ENCODE measurements at regions not wholly inside any gene's neighbourhood (a gene's known extent, or its start where the extent isn't known, plus 50 kb on each side); places are given as distances from the start of the nearest gene placed in this dataset.

DNA sequence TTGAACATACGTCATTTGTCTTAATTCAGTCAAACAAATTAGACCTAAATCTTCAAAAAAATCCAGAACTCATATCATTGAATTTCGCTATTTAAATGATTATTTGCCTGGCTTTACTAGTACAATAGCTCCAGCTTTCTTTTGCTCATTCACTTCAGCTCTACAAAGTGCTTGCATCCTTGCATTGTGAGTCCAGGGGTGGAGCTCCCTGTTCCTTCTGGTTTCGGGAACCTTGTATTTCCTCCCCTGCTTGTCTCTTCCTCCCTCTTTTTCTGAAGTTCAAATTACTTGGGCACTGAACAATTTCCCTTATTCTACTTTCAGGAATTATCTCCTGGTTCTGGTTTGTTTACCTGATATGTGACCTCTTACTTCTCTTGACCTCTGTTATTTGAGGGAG is 58.1 kb upstream of the KITLG start:
- no peaks in the 10 kb centered on the region for H3K9me3 ChIP-seq (ENCODE audit: control insufficient read depth, low read depth, low read length)
- no peak overlapping the region for H3K4me2 ChIP-seq (ENCODE audit: control insufficient read depth, extremely low read depth, insufficient read depth, low read depth, low read length)
- H3K9ac ChIP-seq (ENCODE audit: control insufficient read depth, extremely low read depth, insufficient read depth, low read length) = no peak overlapping the region
- H3K27me3 ChIP-seq (ENCODE audit: control insufficient read depth, extremely low read depth, insufficient read depth, low read length) = no peaks in the 10 kb centered on the region
- no peaks in the 10 kb centered on the region for H4K20me1 ChIP-seq (ENCODE audit: control insufficient read depth, extremely low read depth, insufficient read depth, low read length)
- FAIRE-seq = no peak
- no peak overlapping the region for H3K27ac ChIP-seq (ENCODE audit: control insufficient read depth, insufficient read depth, low read length)
- H2AFZ ChIP-seq (ENCODE audit: control insufficient read depth, low read length) = no peak overlapping the region
- no peak overlapping the region for H3K4me3 ChIP-seq (ENCODE audit: control insufficient read depth in 2 of 3, extremely low read depth in 1 of 3, insufficient read depth in 2 of 3, low read depth in 1 of 3, low read length in 3 of 3)
- dilution Hi-C loops (cut with MboI; ENCODE audit: extremely low pct_ligation_motif_present, low sequenced_read_pairs) = no loop called here
- no peaks in the 10 kb centered on the region for H3K9me1 ChIP-seq (ENCODE audit: control insufficient read depth, extremely low read depth, insufficient read depth, low read length)
- no peak for DNase-seq (ENCODE audit: low read depth, low spot score)
- H3K4me1 ChIP-seq (ENCODE audit: control insufficient read depth, extremely low read depth, insufficient read depth, low read length) = no peaks in the 10 kb centered on the region
- H3K36me3 ChIP-seq (ENCODE audit: control insufficient read depth in 2 of 2, extremely low read depth in 1 of 2, insufficient read depth in 2 of 2, low read length in 2 of 2) = no peaks in the 10 kb centered on the region
- H3K79me2 ChIP-seq (ENCODE audit: control insufficient read depth, insufficient read depth, low read length) = no peaks in the 10 kb centered on the region
- TF ChIP-seq EZH2 (IDR thresholded peaks at IDR 0.05; ENCODE audit: low read length) = no peak
- TF ChIP-seq, protein P1, sequence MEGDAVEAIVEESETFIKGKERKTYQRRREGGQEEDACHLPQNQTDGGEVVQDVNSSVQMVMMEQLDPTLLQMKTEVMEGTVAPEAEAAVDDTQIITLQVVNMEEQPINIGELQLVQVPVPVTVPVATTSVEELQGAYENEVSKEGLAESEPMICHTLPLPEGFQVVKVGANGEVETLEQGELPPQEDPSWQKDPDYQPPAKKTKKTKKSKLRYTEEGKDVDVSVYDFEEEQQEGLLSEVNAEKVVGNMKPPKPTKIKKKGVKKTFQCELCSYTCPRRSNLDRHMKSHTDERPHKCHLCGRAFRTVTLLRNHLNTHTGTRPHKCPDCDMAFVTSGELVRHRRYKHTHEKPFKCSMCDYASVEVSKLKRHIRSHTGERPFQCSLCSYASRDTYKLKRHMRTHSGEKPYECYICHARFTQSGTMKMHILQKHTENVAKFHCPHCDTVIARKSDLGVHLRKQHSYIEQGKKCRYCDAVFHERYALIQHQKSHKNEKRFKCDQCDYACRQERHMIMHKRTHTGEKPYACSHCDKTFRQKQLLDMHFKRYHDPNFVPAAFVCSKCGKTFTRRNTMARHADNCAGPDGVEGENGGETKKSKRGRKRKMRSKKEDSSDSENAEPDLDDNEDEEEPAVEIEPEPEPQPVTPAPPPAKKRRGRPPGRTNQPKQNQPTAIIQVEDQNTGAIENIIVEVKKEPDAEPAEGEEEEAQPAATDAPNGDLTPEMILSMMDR (optimal IDR thresholded peaks at IDR 0.05 in 1 of 3, IDR thresholded peaks at IDR 0.05 in 1 of 3, conservative IDR thresholded peaks at IDR 0.05 in 1 of 3; ENCODE audit: extremely low read depth in 1 of 3, insufficient read depth in 2 of 3, low read length in 3 of 3) = no peak

DNA sequence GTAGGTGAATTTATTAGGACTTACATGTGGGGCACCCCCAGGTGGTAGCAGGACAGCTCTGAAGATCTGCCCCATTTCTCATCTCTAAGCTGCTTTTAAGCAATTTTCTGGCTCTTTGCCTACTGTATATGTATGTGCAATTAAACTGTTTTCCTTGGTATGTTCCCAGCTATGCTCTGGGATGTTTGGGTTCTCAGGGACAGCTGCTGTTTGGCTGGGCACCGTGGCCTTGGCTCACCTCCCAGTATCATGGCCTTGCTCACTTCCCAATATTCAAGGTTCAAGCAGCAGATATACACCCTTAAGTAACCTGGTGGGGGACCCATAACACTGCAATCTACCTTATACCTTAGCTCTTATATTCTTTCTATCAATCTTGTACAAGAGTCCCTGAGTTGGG is 53.7 kb upstream of the KITLG start:
- Histone ChIP-seq H3K27me3 (ENCODE audit: control insufficient read depth, extremely low read depth, insufficient read depth, low read length) (no peaks in the 10 kb centered on the region), H3K4me2 (ENCODE audit: control insufficient read depth, extremely low read depth, insufficient read depth, low read depth, low read length) (no peak overlapping the region), H4K20me1 (ENCODE audit: control insufficient read depth, extremely low read depth, insufficient read depth, low read length) (no peaks in the 10 kb centered on the region), H3K9me3 (ENCODE audit: control insufficient read depth, low read depth, low read length) (no peaks in the 10 kb centered on the region), H3K9me1 (ENCODE audit: control insufficient read depth, extremely low read depth, insufficient read depth, low read length) (no peaks in the 10 kb centered on the region), H3K79me2 (ENCODE audit: control insufficient read depth, insufficient read depth, low read length) (no peaks in the 10 kb centered on the region), H3K4me1 (ENCODE audit: control insufficient read depth, extremely low read depth, insufficient read depth, low read length) (no peaks in the 10 kb centered on the region), H3K36me3 (ENCODE audit: control insufficient read depth in 2 of 2, extremely low read depth in 1 of 2, insufficient read depth in 2 of 2, low read length in 2 of 2) (no peaks in the 10 kb centered on the region), H3K4me3 (ENCODE audit: control insufficient read depth in 2 of 3, extremely low read depth in 1 of 3, insufficient read depth in 2 of 3, low read depth in 1 of 3, low read length in 3 of 3) (no peak overlapping the region), H3K9ac (ENCODE audit: control insufficient read depth, extremely low read depth, insufficient read depth, low read length) (no peak overlapping the region), H3K27ac (ENCODE audit: control insufficient read depth, insufficient read depth, low read length) (no peak overlapping the region), H2AFZ (ENCODE audit: control insufficient read depth, low read length) (no peak overlapping the region)
- DNase-seq (ENCODE audit: low read depth, low spot score) (no peak), FAIRE-seq (no peak)
- TF ChIP-seq, protein P1 (optimal IDR thresholded peaks at IDR 0.05 in 1 of 3, IDR thresholded peaks at IDR 0.05 in 1 of 3, conservative IDR thresholded peaks at IDR 0.05 in 1 of 3; ENCODE audit: extremely low read depth in 1 of 3, insufficient read depth in 2 of 3, low read length in 3 of 3) = peak in 1 of 3 experiments; percentile 6
- no peak for TF ChIP-seq EZH2 (IDR thresholded peaks at IDR 0.05; ENCODE audit: low read length)
- dilution Hi-C loops (cut with MboI; ENCODE audit: extremely low pct_ligation_motif_present, low sequenced_read_pairs) = no loop called here
